ENCODE measurements at regions not wholly inside any gene's neighbourhood (a gene's known extent, or its start where the extent isn't known, plus 50 kb on each side); places are given as distances from the start of the nearest gene placed in this dataset.

DNA sequence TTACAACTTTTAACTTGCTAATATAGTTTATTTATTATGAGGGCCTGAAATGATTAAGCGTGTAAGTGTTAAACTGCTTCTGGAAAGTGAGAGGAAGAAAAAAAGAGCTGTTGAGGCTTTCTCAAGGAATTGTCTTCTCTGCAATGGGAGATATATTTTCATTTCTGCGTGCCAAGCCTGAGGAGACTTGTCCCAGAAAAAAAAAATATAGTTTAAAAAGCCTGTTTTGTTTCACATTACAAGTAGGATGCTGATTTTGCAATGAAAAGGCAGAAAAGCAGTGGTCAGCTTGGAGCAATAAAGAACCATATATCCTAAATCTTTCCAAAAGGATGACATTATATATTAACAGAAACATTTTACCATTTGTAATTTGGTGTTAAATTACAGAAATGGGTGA is 115.5 kb downstream of the GMNC start:
- no peaks in the 10 kb centered on the region for H4K20me1 ChIP-seq (ENCODE audit: insufficient read depth, low read length)
- H2AFZ ChIP-seq (ENCODE audit: low read length) = no peak overlapping the region
- H3K27ac ChIP-seq (ENCODE audit: low read length) = no peak overlapping the region
- TF ChIP-seq EZH2phosphoT487 (IDR thresholded peaks at IDR 0.05; ENCODE audit: low read length) = no peak
- TF ChIP-seq EZH2 (optimal IDR thresholded peaks at IDR 0.05; ENCODE audit: low read depth, low read length) = no peak
- TF ChIP-seq CTCF (IDR thresholded peaks at IDR 0.05; ENCODE audit: low read length) = no peak
- no peaks in the 10 kb centered on the region for H3K9me2 ChIP-seq (replicated peaks; ENCODE audit: insufficient read depth, low read length)
- H3K27me3 ChIP-seq (replicated peaks; ENCODE audit: insufficient read depth, low read length) = no peaks in the 10 kb centered on the region
- DNase-seq = no peak
- no peaks in the 10 kb centered on the region for H3K9me3 ChIP-seq (replicated peaks; ENCODE audit: insufficient read depth, low read length)
- no peak overlapping the region for H3K4me3 ChIP-seq (ENCODE audit: low read length)
- H3K36me3 ChIP-seq (replicated peaks; ENCODE audit: insufficient read depth, low read length) = no peaks in the 10 kb centered on the region
- no peak overlapping the region for H3K9ac ChIP-seq (ENCODE audit: low read length)
- H3K4me2 ChIP-seq (ENCODE audit: low read depth, low read length) = no peak overlapping the region
- H3F3A ChIP-seq (ENCODE audit: insufficient read depth, low read length) = no peaks in the 10 kb centered on the region
- no peaks in the 10 kb centered on the region for H3K4me1 ChIP-seq (ENCODE audit: low read length)
- H3K79me2 ChIP-seq (ENCODE audit: low read length) = no peaks in the 10 kb centered on the region

DNA sequence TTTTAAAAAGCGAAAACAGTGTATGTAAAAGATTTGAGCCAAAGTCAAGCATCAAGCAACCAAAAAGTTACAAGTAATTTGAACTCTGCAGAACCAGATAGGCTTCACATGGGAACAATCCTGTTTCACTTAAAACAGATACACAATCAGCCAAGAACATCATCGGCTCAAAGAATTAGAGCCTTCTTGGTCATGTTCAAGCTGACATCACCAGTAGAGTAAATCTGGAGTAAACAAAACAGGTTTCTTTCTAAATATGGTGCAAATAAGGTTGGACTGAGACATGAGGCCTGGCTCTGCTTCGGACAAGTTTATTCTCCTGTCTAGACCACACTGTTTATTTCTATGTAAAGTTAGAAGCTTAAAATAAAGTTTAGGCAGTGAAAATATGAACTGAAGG is 116.0 kb downstream of the GMNC start:
- H3K4me3 ChIP-seq (ENCODE audit: low read length) = no peak overlapping the region
- no peaks in the 10 kb centered on the region for H4K20me1 ChIP-seq (ENCODE audit: insufficient read depth, low read length)
- H3K4me1 ChIP-seq (ENCODE audit: low read length) = no peaks in the 10 kb centered on the region
- DNase-seq = no peak
- no peak overlapping the region for H3K27ac ChIP-seq (ENCODE audit: low read length)
- no peaks in the 10 kb centered on the region for H3K27me3 ChIP-seq (replicated peaks; ENCODE audit: insufficient read depth, low read length)
- H3K9ac ChIP-seq (ENCODE audit: low read length) = no peak overlapping the region
- H3K9me3 ChIP-seq (replicated peaks; ENCODE audit: insufficient read depth, low read length) = no peaks in the 10 kb centered on the region
- no peak overlapping the region for H3K4me2 ChIP-seq (ENCODE audit: low read depth, low read length)
- H2AFZ ChIP-seq (ENCODE audit: low read length) = no peak overlapping the region
- TF ChIP-seq EZH2phosphoT487 (IDR thresholded peaks at IDR 0.05; ENCODE audit: low read length) (no peak), EZH2 (optimal IDR thresholded peaks at IDR 0.05; ENCODE audit: low read depth, low read length) (no peak), CTCF (IDR thresholded peaks at IDR 0.05; ENCODE audit: low read length) (no peak)
- no peaks in the 10 kb centered on the region for H3K36me3 ChIP-seq (replicated peaks; ENCODE audit: insufficient read depth, low read length)
- no peaks in the 10 kb centered on the region for H3F3A ChIP-seq (ENCODE audit: insufficient read depth, low read length)
- no peaks in the 10 kb centered on the region for H3K79me2 ChIP-seq (ENCODE audit: low read length)
- no peaks in the 10 kb centered on the region for H3K9me2 ChIP-seq (replicated peaks; ENCODE audit: insufficient read depth, low read length)

- Histone ChIP-seq H3K79me2 (ENCODE audit: low read length) (no peaks in the 10 kb centered on the region), H3K27me3 (replicated peaks; ENCODE audit: insufficient read depth, low read length) (no peaks in the 10 kb centered on the region), H3K27ac (ENCODE audit: low read length) (no peak overlapping the region), H3K4me2 (ENCODE audit: low read depth, low read length) (no peak overlapping the region), H2AFZ (ENCODE audit: low read length) (no peak overlapping the region), H3K4me3 (ENCODE audit: low read length) (no peak overlapping the region), H3K9ac (ENCODE audit: low read length) (no peak overlapping the region), H3K36me3 (replicated peaks; ENCODE audit: insufficient read depth, low read length) (no peaks in the 10 kb centered on the region), H3K4me1 (ENCODE audit: low read length) (no peaks in the 10 kb centered on the region), H3F3A (ENCODE audit: insufficient read depth, low read length) (no peaks in the 10 kb centered on the region), H3K9me2 (replicated peaks; ENCODE audit: insufficient read depth, low read length) (no peaks in the 10 kb centered on the region), H3K9me3 (replicated peaks; ENCODE audit: insufficient read depth, low read length) (no peaks in the 10 kb centered on the region), H4K20me1 (ENCODE audit: insufficient read depth, low read length) (no peaks in the 10 kb centered on the region)
- no peak for TF ChIP-seq EZH2phosphoT487 (IDR thresholded peaks at IDR 0.05; ENCODE audit: low read length)
- TF ChIP-seq EZH2 (optimal IDR thresholded peaks at IDR 0.05; ENCODE audit: low read depth, low read length) = no peak
- TF ChIP-seq CTCF (IDR thresholded peaks at IDR 0.05; ENCODE audit: low read length) = no peak
- DNase-seq = no peak
These were observed 120.7 kb downstream of the GMNC start for GRCh38 chr3:190741788-190742187.
